ENCODE measurements at regions not wholly inside any gene's neighbourhood (a gene's known extent, or its start where the extent isn't known, plus 50 kb on each side); places are given as distances from the start of the nearest gene placed in this dataset.

- Histone ChIP-seq H3K79me2 (ENCODE audit: insufficient read depth, low read length) (no peaks in the 10 kb centered on the region), H3K4me3 (ENCODE audit: low read length, poor library complexity, severe bottlenecking) (no peak overlapping the region), H3K27me3 (ENCODE audit: insufficient read depth, low read length, poor library complexity, severe bottlenecking) (no peaks in the 10 kb centered on the region), H3K36me3 (ENCODE audit: insufficient read depth, low read length) (no peaks in the 10 kb centered on the region), H3K9me2 (replicated peaks; ENCODE audit: low read depth, low read length) (no peaks in the 10 kb centered on the region), H2AFZ (ENCODE audit: low read length) (no peak overlapping the region), H3K4me2 (ENCODE audit: low read depth, low read length, poor library complexity, severe bottlenecking) (no peak overlapping the region), H4K20me1 (ENCODE audit: insufficient read depth, low read length, poor library complexity, severe bottlenecking) (no peaks in the 10 kb centered on the region), H3F3A (ENCODE audit: low read depth) (no peaks in the 10 kb centered on the region), H3K9me3 (ENCODE audit: insufficient read depth, low read depth, low read length) (no peaks in the 10 kb centered on the region), H3K4me1 (ENCODE audit: insufficient read depth, low read length, poor library complexity, severe bottlenecking) (no peaks in the 10 kb centered on the region), H3K9ac (ENCODE audit: low read depth, low read length, poor library complexity, severe bottlenecking) (no peak overlapping the region)
- no peak for TF ChIP-seq EZH2phosphoT487 (IDR thresholded peaks at IDR 0.05; ENCODE audit: borderline replicate concordance)
These were observed 250.3 kb downstream of the EDEM1 start for GRCh38 chr3:5437783-5438323.

GRCh38 chr3:5441401-5441800 lies 253.9 kb downstream of the EDEM1 start:
- no peaks in the 10 kb centered on the region for H3K27me3 ChIP-seq (ENCODE audit: insufficient read depth, low read length, poor library complexity, severe bottlenecking)
- H3K4me2 ChIP-seq (ENCODE audit: low read depth, low read length, poor library complexity, severe bottlenecking), result no peak overlapping the region
- no peaks in the 10 kb centered on the region for H3K36me3 ChIP-seq (ENCODE audit: insufficient read depth, low read length)
- H3K4me3 ChIP-seq (ENCODE audit: low read length, poor library complexity, severe bottlenecking), result no peak overlapping the region
- H3K9ac ChIP-seq (ENCODE audit: low read depth, low read length, poor library complexity, severe bottlenecking), result no peak overlapping the region
- no peaks in the 10 kb centered on the region for H3F3A ChIP-seq (ENCODE audit: low read depth)
- H3K9me2 ChIP-seq (replicated peaks; ENCODE audit: low read depth, low read length), result no peaks in the 10 kb centered on the region
- H3K4me1 ChIP-seq (ENCODE audit: insufficient read depth, low read length, poor library complexity, severe bottlenecking), result no peaks in the 10 kb centered on the region
- TF ChIP-seq CTCF (conservative IDR thresholded peaks at IDR 0.05; ENCODE audit: low read length) (no peak), EZH2phosphoT487 (IDR thresholded peaks at IDR 0.05; ENCODE audit: borderline replicate concordance) (no peak)
- H2AFZ ChIP-seq (ENCODE audit: low read length), result no peak overlapping the region
- no peaks in the 10 kb centered on the region for H4K20me1 ChIP-seq (ENCODE audit: insufficient read depth, low read length, poor library complexity, severe bottlenecking)
- H3K79me2 ChIP-seq (ENCODE audit: insufficient read depth, low read length), result no peaks in the 10 kb centered on the region
- no peaks in the 10 kb centered on the region for H3K9me3 ChIP-seq (ENCODE audit: insufficient read depth, low read depth, low read length)

GRCh38 chr3:5442106-5442785 lies 254.7 kb downstream of the EDEM1 start:
- Histone ChIP-seq H4K20me1 (ENCODE audit: insufficient read depth, low read length, poor library complexity, severe bottlenecking) (no peaks in the 10 kb centered on the region), H3K4me2 (ENCODE audit: low read depth, low read length, poor library complexity, severe bottlenecking) (no peak overlapping the region), H3K4me3 (ENCODE audit: low read length, poor library complexity, severe bottlenecking) (no peak overlapping the region), H3K79me2 (ENCODE audit: insufficient read depth, low read length) (no peaks in the 10 kb centered on the region), H3K27me3 (ENCODE audit: insufficient read depth, low read length, poor library complexity, severe bottlenecking) (no peaks in the 10 kb centered on the region), H3K4me1 (ENCODE audit: insufficient read depth, low read length, poor library complexity, severe bottlenecking) (no peaks in the 10 kb centered on the region), H2AFZ (ENCODE audit: low read length) (no peak overlapping the region), H3K9me3 (ENCODE audit: insufficient read depth, low read depth, low read length) (no peaks in the 10 kb centered on the region), H3K9me2 (replicated peaks; ENCODE audit: low read depth, low read length) (no peaks in the 10 kb centered on the region), H3F3A (ENCODE audit: low read depth) (no peaks in the 10 kb centered on the region), H3K36me3 (ENCODE audit: insufficient read depth, low read length) (no peaks in the 10 kb centered on the region), H3K9ac (ENCODE audit: low read depth, low read length, poor library complexity, severe bottlenecking) (no peak overlapping the region)
- TF ChIP-seq CTCF (conservative IDR thresholded peaks at IDR 0.05; ENCODE audit: low read length) (no peak), EZH2phosphoT487 (IDR thresholded peaks at IDR 0.05; ENCODE audit: borderline replicate concordance) (no peak)

- Histone ChIP-seq H3K4me1 (ENCODE audit: insufficient read depth, low read length, poor library complexity, severe bottlenecking) (no peaks in the 10 kb centered on the region), H3K9me2 (replicated peaks; ENCODE audit: low read depth, low read length) (no peaks in the 10 kb centered on the region), H3K27me3 (ENCODE audit: insufficient read depth, low read length, poor library complexity, severe bottlenecking) (no peaks in the 10 kb centered on the region), H3K9me3 (ENCODE audit: insufficient read depth, low read depth, low read length) (no peaks in the 10 kb centered on the region), H4K20me1 (ENCODE audit: insufficient read depth, low read length, poor library complexity, severe bottlenecking) (no peaks in the 10 kb centered on the region), H3K4me3 (ENCODE audit: low read length, poor library complexity, severe bottlenecking) (no peak overlapping the region), H3F3A (ENCODE audit: low read depth) (no peaks in the 10 kb centered on the region), H3K9ac (ENCODE audit: low read depth, low read length, poor library complexity, severe bottlenecking) (no peak overlapping the region), H3K4me2 (ENCODE audit: low read depth, low read length, poor library complexity, severe bottlenecking) (no peak overlapping the region), H3K36me3 (ENCODE audit: insufficient read depth, low read length) (no peaks in the 10 kb centered on the region), H3K79me2 (ENCODE audit: insufficient read depth, low read length) (no peaks in the 10 kb centered on the region), H2AFZ (ENCODE audit: low read length) (no peak overlapping the region)
- TF ChIP-seq EZH2phosphoT487 (IDR thresholded peaks at IDR 0.05; ENCODE audit: borderline replicate concordance) (no peak), CTCF (conservative IDR thresholded peaks at IDR 0.05; ENCODE audit: low read length) (no peak)
These were observed 255.3 kb downstream of the EDEM1 start for GRCh38 chr3:5442786-5443138.

Measured in Loucy (cell line).